BE2C (cell line): ENCODE measurements at regions not wholly inside any gene's neighbourhood (a gene's known extent, or its start where the extent isn't known, plus 50 kb on each side); places are given as distances from the start of the nearest gene placed in this dataset.

Experiments used
- DNase-seq: peaks from one replicate; pipeline ENCODE4 v3.0.0-alpha.2; 2020
- H3K27me3 ChIP-seq: fragments of 250-450 bp; sonication (Bioruptor Pico); 2 replicates; pipeline ENCODE4 v1.5.1; 2020; ENCODE audit warnings: mild to moderate bottlenecking
- H3K36me3 ChIP-seq: fragments of 250-450 bp; sonication (Bioruptor Pico); 2 replicates; pipeline ENCODE4 v1.5.1; 2020; ENCODE audit warnings: mild to moderate bottlenecking
- H3K4me1 ChIP-seq: fragments of 250-450 bp; sonication (Bioruptor Pico); 2 replicates; pipeline ENCODE4 v1.5.1; 2020
- H3K4me3 ChIP-seq: 2 replicates; pipeline ENCODE4 v1.5.1; 2011; ENCODE audit warnings: low read depth, low read length
- H3K9me3 ChIP-seq: fragments of 250-450 bp; sonication (Bioruptor Pico); 2 replicates; pipeline ENCODE4 v1.5.1; 2020
- TF ChIP-seq, protein P1 (sequence below): IDR thresholded peaks from 2 replicates; pipeline ENCODE4 v1.5.1; 2012; ENCODE audit warnings: mild to moderate bottlenecking, low read depth, low read length

DNA sequence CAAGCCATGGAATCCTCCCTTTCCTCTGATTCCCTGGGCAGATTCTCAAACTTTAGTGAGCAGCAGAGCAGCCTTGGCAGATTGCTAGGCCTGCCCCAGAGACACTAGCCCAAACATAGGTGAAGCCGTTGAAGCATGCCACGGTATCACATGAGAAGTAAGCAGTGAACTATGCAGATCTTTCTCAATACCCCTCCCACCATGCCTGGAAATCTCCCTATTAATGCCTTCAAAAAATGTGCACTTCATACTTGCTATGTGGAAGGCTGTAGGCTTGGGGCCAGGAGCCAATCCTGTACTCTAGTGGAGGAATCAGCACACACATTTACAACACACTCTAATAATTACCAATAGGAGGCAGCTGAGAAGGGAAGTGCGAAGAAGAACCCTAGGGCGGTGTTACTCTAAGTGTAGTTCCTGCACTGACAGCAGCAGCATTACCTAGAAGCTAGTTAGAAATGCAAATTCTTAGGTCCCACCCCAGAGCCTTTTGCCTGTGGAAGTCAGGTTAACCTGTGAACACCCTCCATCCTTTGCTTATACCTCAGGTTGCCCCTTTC, 305.1 kb upstream of the SPRED2 start:
- Histone ChIP-seq H3K4me3 (no peak overlapping the region), H3K4me1 (no peaks in the 10 kb centered on the region)

DNA sequence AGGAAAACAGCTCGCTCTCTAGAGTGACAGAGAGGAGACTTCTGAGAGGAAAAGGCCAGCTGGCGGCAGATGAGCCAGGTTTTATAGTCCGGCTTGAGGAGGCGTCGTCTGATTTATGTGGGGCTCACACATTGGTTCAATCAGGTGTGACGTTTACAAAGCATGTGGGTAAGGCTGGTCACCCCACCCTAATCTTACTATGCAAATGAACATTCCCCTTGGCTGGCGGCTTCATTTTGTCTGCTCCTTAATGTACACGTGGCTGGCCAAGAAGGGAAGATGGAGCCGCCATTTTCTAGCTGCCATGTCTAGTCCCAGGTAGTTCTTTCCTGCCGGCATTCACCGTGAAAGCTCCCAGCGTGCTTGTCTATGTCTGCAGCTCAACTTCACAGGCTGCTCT, 299.1 kb upstream of the SPRED2 start:
- H3K36me3 ChIP-seq = no peaks in the 10 kb centered on the region
- no peaks in the 10 kb centered on the region for H3K4me1 ChIP-seq
- TF ChIP-seq, protein P1, sequence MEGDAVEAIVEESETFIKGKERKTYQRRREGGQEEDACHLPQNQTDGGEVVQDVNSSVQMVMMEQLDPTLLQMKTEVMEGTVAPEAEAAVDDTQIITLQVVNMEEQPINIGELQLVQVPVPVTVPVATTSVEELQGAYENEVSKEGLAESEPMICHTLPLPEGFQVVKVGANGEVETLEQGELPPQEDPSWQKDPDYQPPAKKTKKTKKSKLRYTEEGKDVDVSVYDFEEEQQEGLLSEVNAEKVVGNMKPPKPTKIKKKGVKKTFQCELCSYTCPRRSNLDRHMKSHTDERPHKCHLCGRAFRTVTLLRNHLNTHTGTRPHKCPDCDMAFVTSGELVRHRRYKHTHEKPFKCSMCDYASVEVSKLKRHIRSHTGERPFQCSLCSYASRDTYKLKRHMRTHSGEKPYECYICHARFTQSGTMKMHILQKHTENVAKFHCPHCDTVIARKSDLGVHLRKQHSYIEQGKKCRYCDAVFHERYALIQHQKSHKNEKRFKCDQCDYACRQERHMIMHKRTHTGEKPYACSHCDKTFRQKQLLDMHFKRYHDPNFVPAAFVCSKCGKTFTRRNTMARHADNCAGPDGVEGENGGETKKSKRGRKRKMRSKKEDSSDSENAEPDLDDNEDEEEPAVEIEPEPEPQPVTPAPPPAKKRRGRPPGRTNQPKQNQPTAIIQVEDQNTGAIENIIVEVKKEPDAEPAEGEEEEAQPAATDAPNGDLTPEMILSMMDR = no peak
- H3K4me3 ChIP-seq = no peak overlapping the region
- H3K27me3 ChIP-seq = no peaks in the 10 kb centered on the region
- no peaks in the 10 kb centered on the region for H3K9me3 ChIP-seq
- DNase-seq = no peak

More for the DNA sequence above, 305.1 kb upstream of the SPRED2 start:
- Histone ChIP-seq H3K27me3 (no peaks in the 10 kb centered on the region), H3K9me3 (no peaks in the 10 kb centered on the region), H3K36me3 (no peaks in the 10 kb centered on the region)
- no peak for DNase-seq
- TF ChIP-seq, protein P1 = no peak

DNA sequence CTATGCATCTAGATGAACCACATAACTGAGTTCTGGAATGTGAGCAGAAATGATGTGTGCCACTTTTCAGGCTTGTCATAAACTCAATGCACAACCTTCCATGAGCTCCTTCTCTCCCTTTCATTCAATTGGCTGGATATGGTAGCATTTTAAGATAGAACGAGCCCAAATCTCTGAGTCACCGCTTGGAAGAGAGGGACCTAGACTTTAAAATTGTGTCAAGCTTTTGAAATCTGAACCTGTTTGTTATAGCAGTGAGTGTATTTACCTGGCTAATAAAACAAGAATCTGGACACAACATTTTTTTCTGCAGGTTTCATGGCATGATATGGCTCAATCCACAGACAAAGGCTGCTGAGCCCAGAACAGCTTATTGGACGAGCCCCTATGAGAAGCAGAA, 297.8 kb upstream of the SPRED2 start:
- TF ChIP-seq, protein P1 = no peak
- no peak overlapping the region for H3K4me3 ChIP-seq
- no peak for DNase-seq
- no peaks in the 10 kb centered on the region for H3K9me3 ChIP-seq
- H3K27me3 ChIP-seq = no peaks in the 10 kb centered on the region
- no peaks in the 10 kb centered on the region for H3K4me1 ChIP-seq
- H3K36me3 ChIP-seq = no peaks in the 10 kb centered on the region

DNA sequence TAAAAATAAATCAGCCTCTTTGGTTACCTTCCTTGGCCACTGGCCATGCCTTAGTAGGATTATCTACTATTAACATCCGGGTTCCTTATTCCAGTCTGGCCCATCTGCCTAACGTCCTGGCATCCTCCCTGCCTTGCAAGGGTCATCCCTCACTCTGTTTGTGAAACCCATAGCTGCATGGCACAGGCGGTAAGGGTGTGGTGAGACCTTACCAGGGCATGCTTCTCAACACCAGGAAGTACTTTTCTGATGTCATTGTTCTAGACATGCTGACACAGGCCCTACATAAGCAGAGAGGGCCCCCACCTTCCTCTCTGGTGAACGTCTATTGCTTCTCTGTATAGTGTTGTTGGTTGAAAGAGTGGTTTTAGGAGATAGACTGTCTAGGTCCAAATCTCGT, 296.8 kb upstream of the SPRED2 start:
- Histone ChIP-seq H3K4me1 (no peaks in the 10 kb centered on the region), H3K27me3 (no peaks in the 10 kb centered on the region), H3K9me3 (no peaks in the 10 kb centered on the region), H3K36me3 (no peaks in the 10 kb centered on the region), H3K4me3 (no peak overlapping the region)
- TF ChIP-seq, protein P1 = no peak
- no peak for DNase-seq

DNA sequence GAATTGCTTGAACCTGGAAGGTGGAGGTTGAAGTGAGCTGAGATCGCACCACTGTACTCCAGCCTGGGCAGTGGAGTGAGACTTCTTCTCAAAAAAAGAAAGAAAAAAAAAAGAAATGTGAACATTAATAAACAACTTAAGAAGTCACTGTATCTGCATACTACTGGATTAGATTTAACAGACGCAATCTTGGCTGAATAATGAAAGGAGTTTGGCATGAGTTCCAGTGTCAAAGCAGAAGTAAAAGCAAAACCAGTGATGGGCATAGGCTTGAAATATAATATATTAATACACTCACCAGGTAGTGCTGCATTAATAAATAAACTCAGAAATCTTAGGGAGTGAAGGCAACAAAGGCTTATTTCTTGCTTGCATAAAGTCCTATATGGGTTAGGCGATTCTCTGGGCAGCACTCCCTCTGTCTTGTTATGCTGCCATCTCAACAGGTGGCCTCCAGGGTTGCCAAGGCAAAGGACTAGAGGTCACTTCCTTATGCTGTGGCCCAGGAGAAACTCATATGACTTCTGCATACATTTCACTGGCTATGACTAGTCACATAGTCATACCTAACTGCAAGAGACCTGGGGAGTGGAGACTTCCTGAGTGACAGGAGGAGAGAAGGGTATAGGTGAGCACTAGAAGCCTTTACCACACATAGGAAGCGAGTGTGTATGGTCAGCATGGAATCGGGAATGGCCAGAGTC, 296.2 kb upstream of the SPRED2 start:
- H3K27me3 ChIP-seq = no peaks in the 10 kb centered on the region
- TF ChIP-seq, protein P1 = no peak
- no peaks in the 10 kb centered on the region for H3K36me3 ChIP-seq
- H3K4me3 ChIP-seq = no peak overlapping the region
- H3K9me3 ChIP-seq = no peaks in the 10 kb centered on the region
- no peaks in the 10 kb centered on the region for H3K4me1 ChIP-seq
- no peak for DNase-seq

DNA sequence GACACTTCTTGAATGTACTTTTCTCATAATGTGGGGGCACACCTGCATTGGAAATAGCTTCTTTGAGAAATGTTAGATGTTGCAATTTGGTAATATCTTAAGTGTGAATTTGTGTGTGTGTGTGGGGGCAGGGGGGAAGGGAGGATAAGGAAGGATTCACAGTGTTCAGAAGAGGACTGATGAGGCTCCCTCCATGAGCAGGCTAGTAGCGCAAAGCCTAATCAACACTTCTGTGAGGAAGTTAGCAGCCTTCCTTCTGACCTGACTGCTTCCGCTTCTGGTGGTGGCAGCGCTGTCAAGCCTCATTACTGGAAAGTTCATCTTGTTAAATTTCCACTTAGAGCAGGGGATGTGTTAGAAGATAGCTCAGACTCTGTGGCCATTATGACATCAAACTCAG, 295.4 kb upstream of the SPRED2 start:
- no peaks in the 10 kb centered on the region for H3K36me3 ChIP-seq
- no peaks in the 10 kb centered on the region for H3K4me1 ChIP-seq
- TF ChIP-seq, protein P1 = no peak
- no peaks in the 10 kb centered on the region for H3K27me3 ChIP-seq
- no peak overlapping the region for H3K4me3 ChIP-seq
- no peak for DNase-seq
- no peaks in the 10 kb centered on the region for H3K9me3 ChIP-seq
